GM19463 (cell line): ENCODE measurements at regions not wholly inside any gene's neighbourhood (a gene's known extent, or its start where the extent isn't known, plus 50 kb on each side); places are given as distances from the start of the nearest gene placed in this dataset.
"Not testable (repeated sequence)": the region's sequence is repeated elsewhere in the genome, so short reads cannot be mapped to it uniquely, and the experiment has no call there.

Experiments
- ATAC-seq: cut with Tn5 transposase; IDR thresholded peaks from one replicate; pipeline ENCODE4 v1.9.1; 2021; ENCODE audit warnings: mild to moderate bottlenecking, moderate library complexity; ENCODE audit not compliant: unreplicated experiment

- no peak for ATAC-seq
Measured at GRCh38 chr1:166488327-166488726, 321.5 kb upstream of the FAM78B start.

GRCh38 chr1:166489356-166489669 is 322.5 kb upstream of the FAM78B start:
- no peak for ATAC-seq

- ATAC-seq, result peak; percentile 76
Measured at GRCh38 chr1:166489670-166490436, 323.1 kb upstream of the FAM78B start.

- peak; percentile 63 for ATAC-seq
Measured at GRCh38 chr1:166490437-166490991, 323.7 kb upstream of the FAM78B start.

- not testable (repeated sequence) for ATAC-seq
Measured at GRCh38 chr1:166493765-166494164, 327.0 kb upstream of the FAM78B start.

GRCh38 chr1:166507347-166507746 is 331.9 kb upstream of the POGK start:
- ATAC-seq, result no peak

- no peak for ATAC-seq
Measured at GRCh38 chr1:166511761-166512160, 327.5 kb upstream of the POGK start.

GRCh38 chr1:166514067-166514466 is 325.2 kb upstream of the POGK start:
- ATAC-seq, result no peak

- ATAC-seq, result no peak
Measured at GRCh38 chr1:166527752-166528151, 311.5 kb upstream of the POGK start.

GRCh38 chr1:166538646-166539045 is 300.6 kb upstream of the POGK start:
- no peak for ATAC-seq

- ATAC-seq, result no peak
Measured at GRCh38 chr1:166544036-166544435, 295.2 kb upstream of the POGK start.

- no peak for ATAC-seq
Measured at GRCh38 chr1:166544561-166544960, 294.7 kb upstream of the POGK start.

GRCh38 chr1:166552706-166553105 is 286.6 kb upstream of the POGK start:
- no peak for ATAC-seq

- no peak for ATAC-seq
Measured at GRCh38 chr1:166570954-166571353, 268.3 kb upstream of the POGK start.

- no peak for ATAC-seq
Measured at GRCh38 chr1:166573199-166573598, 266.1 kb upstream of the POGK start.

GRCh38 chr1:166579557-166580501 is 259.4 kb upstream of the POGK start:
- ATAC-seq, result no peak

- no peak for ATAC-seq
Measured at GRCh38 chr1:166588741-166589140, 250.5 kb upstream of the POGK start.

- ATAC-seq, result no peak
Measured at GRCh38 chr1:166590161-166590560, 249.1 kb upstream of the POGK start.

GRCh38 chr1:166594646-166595045 is 244.6 kb upstream of the POGK start:
- ATAC-seq, result no peak

GRCh38 chr1:166597516-166597915 is 241.8 kb upstream of the POGK start:
- ATAC-seq, result no peak

- no peak for ATAC-seq
Measured at GRCh38 chr1:166600574-166600973, 238.7 kb upstream of the POGK start.
